HT1080 (cell line): ENCODE measurements at regions not wholly inside any gene's neighbourhood (a gene's known extent, or its start where the extent isn't known, plus 50 kb on each side); places are given as distances from the start of the nearest gene placed in this dataset.

Experiments
- DNase-seq: peaks from one replicate; pipeline ENCODE4 v3.0.0-alpha.2; 2015; ENCODE audit warnings: low read depth

DNA sequence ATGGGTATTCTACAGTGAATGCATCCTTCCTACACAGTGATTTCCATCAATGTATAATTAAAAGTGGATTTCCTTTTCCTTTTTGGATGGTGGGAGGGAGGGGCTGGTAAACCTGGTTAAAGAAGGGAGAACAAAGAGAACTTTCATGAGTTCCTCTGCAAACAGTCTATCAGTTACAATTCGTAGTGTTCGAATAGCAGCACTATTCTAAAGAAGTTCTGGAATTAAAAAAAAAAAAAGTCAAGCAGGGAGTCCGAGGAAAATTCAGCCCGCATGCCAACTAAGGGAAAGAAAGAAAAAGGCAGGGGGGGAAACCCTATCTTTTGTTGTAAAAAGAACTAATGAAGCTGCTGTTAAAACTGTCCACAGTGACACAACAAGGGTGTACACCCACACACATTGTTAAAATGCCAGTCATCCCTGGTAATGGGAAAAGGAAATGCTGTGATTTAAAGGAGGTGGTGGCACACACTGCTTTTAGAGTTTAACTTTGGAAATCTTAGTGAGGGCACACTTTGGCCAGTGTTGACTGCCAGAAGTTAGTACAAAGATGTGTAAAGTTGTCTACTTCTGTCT, 521.2 kb downstream of the ZIC1 start:
- peak; percentile 29 for DNase-seq

GRCh38 chr3:147934451-147935180, 525.5 kb downstream of the ZIC1 start:
- DNase-seq = no peak

DNA sequence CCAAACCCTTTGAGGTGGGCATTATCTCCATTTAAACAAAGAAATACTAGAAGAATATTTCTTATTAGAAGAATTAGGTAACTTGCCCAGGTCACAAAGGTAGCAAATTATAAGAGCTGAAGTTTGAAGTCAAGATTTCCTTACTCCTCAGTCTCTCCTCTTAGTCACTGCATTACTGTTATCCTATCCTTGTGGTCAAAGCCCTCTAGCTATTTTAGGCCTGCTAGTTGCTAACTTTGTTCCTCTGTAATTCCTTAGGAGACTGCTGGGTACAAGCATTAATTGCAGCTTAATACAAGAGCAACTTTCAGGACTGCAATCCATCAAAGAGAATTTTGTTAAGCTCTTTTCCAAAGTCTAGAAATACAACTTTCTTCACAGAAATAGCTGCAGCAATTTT, 528.2 kb downstream of the ZIC1 start:
- peak; percentile 39 for DNase-seq

- no peak for DNase-seq
Observed at GRCh38 chr3:147937891-147938290, 528.7 kb downstream of the ZIC1 start.

- no peak for DNase-seq
Observed at GRCh38 chr3:147939425-147939824, 530.3 kb downstream of the ZIC1 start.

DNA sequence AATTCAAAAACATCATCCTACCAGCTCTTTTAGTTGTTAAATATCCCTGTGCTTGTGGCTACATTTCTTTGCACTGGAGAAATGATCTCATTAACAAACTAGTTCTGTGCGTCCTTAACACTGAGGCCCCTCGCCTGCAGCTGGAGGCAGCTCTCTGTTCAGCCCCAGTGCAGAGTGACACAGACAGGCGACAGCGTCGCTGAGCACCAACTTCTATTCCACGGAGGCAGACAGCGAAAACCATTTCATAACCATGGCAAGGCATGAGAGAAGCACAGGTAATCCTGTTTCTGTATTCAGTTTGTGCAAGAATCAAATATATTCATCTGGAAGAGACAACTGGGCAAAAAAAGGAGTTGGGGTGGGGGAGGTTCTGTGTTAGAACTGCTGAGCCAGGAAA, 530.7 kb downstream of the ZIC1 start:
- no peak for DNase-seq

- no peak for DNase-seq
Observed at GRCh38 chr3:147940405-147941193, 531.4 kb downstream of the ZIC1 start.

DNA sequence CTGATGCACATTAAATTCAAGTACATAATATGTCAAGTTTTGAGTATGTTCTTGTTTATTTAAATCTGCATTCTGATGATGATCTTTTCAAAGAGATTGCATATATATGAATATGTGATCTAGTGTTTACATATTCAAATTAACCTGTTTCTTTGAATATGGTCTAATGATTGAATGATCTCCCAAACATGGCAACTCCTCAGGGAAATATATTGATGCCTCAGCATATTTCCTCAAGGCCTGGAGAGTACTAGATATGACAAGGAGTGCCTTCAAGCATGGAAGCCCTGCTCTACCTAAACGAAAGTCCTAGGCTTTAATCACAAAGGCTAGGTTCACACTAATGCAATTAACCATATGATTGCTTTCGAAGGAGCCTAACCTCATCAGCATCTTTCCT, 532.8 kb downstream of the ZIC1 start:
- no peak for DNase-seq

DNA sequence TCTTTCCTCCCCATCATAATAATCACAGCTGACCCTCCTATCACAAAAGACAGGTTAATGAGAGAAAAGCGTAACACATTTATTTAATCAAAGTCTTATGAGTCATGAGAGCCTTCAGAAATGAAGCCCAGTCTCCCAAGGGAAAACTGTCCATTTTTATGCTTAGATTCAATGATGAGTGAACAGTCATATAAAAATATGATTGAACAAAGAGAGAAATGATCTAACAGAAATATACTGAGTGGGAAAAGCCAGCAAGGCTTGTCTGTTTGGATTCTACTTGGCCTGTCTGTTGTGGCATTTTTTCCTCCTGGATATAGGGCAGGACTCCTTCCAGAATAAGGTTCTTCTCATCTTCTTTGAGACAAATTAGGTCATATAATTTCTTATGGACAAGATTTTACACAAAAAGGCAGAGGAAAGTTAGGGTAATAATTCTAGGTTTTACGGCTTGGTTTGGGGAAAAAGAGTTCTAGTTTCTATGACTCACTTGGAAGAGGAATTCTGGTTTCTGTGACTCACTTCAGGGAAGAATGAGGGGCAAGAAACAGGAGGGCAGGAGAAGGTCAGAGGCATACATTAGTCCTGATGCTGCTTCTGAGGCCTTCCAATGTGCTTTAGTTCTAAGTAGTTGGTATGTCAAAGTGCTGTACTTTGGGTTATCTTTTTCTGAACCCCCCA, 534.2 kb downstream of the ZIC1 start:
- peak; percentile 94 for DNase-seq

DNA sequence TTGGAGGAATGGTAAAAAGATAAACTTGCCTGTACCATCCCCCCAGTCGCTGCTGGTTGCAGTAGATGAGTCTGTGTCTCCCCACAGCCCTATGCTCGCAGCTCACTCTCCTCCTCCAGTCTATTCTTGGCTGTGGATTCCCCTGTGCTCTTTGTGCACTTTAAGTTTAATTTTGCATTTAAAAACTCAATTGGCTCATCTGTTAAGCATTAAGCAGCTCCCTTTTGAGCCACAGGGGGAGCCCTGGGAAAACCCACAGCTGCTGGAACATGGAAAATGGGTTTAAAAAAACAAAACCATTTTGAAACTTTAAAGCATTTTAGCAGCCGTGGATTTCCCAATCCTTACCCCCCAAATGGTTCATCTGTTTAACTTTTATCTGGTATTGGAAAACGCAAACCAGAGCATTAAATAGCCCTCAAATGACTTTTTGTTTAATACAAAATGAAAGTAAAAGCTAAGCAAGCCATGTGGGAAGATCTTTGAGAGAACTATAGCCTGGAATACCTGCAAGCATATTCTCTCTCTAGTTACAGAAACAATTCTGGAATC, 536.9 kb downstream of the ZIC1 start:
- DNase-seq = peak; percentile 64

DNA sequence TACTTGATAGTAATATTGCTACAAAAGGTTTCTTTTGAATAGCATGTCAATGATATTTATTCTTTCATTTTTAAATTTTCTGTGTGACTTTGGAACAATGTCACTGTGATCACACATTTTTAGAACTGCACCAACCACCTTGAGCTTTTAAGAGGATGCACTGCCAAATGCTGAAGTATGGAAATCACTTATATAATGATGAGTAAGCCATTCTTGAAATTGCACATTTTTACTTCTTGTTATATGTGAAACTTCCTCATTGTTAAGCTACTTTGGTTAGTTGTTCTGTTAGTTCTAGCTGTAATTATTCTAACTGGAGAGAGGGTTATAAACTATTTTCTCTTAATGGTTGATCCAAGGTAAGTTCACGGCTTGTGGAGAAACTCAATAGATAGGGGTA, 547.5 kb downstream of the ZIC1 start:
- no peak for DNase-seq

GRCh38 chr3:147958754-147959153, 549.6 kb downstream of the ZIC1 start:
- DNase-seq = no peak

- no peak for DNase-seq
Observed at GRCh38 chr3:147960786-147961185, 551.6 kb downstream of the ZIC1 start.

DNA sequence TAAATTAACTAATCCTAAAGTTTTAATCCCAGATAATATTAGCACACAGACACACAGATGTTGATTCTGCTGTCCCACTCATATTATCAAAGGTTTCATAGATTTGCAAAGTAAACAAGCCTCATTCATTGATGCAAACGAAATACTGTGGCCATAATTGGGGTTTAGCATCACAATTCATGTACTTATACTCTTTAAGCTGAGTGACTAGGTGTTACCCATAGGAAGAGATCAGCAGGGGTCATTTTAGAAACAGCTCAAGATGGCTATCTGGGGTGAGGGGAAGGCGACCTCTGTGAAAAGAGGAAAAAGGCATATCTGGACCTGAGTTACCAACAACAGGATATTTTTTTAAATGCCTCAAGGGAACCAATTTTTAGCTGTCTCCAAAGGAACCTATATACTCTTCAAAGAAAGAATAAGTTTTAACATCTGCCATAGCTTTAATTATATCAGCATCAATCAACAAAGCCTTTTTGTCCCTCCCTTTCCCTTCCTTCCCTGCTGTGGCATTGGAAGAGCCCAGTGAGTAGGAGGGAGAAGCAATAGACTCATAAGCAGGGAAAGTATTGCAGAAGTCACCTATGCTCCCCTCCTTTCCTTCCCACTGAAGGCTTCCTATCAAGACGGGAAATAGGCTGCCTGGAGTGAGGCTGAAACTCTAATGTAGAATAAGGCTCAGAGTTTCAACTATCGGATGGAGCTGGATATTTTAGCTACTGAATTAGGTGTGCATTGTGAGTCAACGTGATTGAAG, 553.4 kb downstream of the ZIC1 start:
- no peak for DNase-seq

DNA sequence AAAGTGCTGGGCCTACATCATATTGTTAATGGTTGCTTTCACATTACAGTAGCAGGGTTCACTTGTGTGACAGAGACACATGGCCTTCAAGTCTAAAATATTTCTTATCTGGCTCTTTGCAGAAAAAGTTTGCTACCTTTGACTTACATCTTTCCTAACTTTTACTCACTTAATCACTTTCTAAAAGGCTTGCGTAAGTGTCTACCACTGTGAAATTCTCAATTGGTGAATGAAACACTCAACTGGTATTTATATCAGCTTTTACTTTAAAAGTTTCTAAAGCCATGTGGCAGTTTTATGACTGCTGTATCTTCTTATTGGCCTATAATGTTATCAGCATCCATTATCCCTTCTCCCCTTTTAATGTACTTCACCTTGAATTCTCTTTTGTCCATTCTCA, 554.5 kb downstream of the ZIC1 start:
- DNase-seq = no peak

DNA sequence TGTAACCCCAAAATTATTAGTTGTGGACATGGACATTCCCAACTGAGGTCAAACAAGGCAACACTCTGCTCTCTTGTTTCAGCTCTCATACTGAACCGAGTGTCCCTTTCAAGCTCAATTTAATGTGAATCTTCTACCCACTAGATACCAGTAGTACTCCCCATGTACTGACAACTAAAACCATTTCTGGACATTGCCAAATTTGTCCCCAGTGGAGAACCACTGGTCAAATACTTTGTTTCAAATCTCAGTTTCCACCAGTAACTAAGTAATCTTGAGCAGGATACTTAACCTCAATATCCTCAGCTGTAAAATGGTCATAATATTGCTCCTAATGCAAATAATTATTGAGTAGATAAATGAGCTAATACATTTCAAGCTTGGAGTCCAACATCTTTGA, 566.0 kb downstream of the ZIC1 start:
- no peak for DNase-seq

DNA sequence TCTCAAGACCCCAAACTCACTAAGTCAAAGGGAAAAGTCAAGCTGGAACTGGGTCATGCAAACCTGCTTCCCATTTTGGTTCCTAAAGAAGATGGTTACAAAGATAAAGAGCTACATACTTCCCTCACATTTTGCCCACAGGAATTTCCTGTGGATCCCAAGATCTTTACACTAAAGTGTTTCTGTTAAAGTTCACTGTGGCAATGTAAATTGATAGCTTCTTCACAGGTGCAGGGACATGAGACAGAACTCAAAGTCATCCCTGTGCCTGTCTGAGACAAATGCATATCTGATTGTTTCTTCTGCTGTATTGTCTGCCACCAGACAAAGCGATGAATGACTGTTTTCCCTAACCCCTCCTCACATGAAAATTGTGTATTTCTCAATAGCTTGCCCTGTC, 567.8 kb downstream of the ZIC1 start:
- DNase-seq = no peak

DNA sequence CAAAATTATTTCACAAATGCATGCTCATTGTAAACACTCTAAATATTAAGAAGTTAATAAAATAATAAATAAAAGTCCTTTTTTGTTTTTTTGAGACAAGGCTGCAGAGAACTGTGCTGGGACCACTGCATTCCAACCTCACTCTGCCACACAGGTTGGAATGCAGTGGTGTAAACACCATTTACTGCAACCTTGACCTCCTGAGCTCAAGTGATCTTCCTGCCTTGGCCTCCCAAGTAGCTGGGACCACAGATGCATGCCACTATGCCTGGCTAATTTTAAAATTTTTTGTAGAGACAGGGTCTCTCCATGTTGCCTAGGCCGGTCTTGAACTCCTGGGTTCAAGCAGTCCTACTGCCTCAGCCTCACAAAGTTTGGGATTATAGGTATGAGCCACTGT, 578.4 kb downstream of the ZIC1 start:
- DNase-seq = no peak

GRCh38 chr3:147989344-147989743, 580.2 kb downstream of the ZIC1 start:
- DNase-seq = no peak

DNA sequence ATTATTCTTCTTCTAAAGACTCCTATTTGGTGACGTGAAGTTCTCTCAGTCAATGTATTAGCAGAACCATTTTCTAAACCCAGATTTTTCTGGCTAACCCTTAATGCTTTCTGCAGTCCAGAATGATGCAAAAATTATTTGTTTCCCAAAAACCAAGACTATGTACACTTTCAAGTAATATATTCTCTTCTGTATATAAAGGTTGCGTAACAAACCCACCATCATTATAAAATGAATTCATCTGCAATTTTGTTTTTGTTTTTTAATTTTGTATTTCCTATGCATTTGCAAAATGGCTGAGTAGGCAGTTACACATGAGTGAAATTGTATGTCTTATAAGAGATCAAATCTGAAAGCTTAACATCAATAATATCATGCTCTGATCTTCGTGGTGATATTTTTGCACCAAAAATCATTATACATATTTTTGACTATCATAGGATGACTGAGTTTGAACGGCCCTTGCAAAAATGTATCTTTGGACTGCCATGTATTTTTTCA, 593.6 kb downstream of the ZIC1 start:
- DNase-seq = no peak

DNA sequence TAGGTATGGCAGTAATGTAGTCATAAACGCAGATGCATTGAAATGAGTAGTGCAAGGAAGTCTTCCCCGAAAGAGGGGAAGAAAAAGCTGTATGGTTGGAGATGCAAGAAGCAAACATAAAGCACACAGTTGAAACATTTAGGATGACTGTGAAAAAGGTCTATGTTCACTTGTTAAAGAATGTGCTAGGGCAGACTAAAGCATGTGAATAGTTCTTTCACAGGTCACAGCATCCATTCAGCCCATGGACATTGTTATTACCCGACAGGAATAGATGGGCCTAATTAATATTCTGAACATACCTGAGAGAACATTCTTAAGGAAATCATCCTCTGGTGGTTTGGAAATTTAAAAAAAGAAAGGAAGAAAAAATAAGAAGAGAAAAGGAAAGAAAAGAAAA, 595.2 kb downstream of the ZIC1 start:
- no peak for DNase-seq
